Cardiac muscle cell (in vitro differentiated cells and primary cell): ENCODE measurements at regions not wholly inside any gene's neighbourhood (a gene's known extent, or its start where the extent isn't known, plus 50 kb on each side); places are given as distances from the start of the nearest gene placed in this dataset.

Source experiments
- DNase-seq, 2 donors: peaks; one replicate each; pipeline versions ENCODE4 v3.0.0 to v3.0.0-alpha.2; 2010 to 2017; ENCODE audit warnings: low read depth in 1 of 2, low spot score in 1 of 2
- H3K27ac ChIP-seq: fragments of 200-600 bp; sonication (generic); 2 replicates; pipeline ENCODE4 v1.5.1; 2016
- H3K27me3 ChIP-seq: fragments of 200-600 bp; sonication (generic); 2 replicates; pipeline ENCODE4 v1.6.0; 2016; ENCODE audit warnings: control low read depth
- H3K36me3 ChIP-seq: fragments of 200-600 bp; sonication (generic); 2 replicates; pipeline ENCODE4 v1.5.1; 2016; ENCODE audit warnings: control low read depth
- H3K4me1 ChIP-seq: fragments of 200-600 bp; sonication (generic); 2 replicates; pipeline ENCODE4 v1.8.1; 2017; ENCODE audit warnings: low read depth, mild to moderate bottlenecking, mixed run types
- H3K4me3 ChIP-seq: fragments of 200-600 bp; sonication (generic); 2 replicates; pipeline ENCODE4 v1.5.1; 2016; ENCODE audit warnings: mild to moderate bottlenecking
- H3K9me3 ChIP-seq: fragments of 200-600 bp; sonication (generic); 2 replicates; pipeline ENCODE4 v1.5.1; 2017; ENCODE audit warnings: low read depth, mild to moderate bottlenecking, control low read depth
- TF ChIP-seq, protein P1 (sequence below): IDR thresholded peaks from 2 replicates; pipeline ENCODE4 v1.5.1; 2012; ENCODE audit warnings: low read depth, mild to moderate bottlenecking, low read length

DNA sequence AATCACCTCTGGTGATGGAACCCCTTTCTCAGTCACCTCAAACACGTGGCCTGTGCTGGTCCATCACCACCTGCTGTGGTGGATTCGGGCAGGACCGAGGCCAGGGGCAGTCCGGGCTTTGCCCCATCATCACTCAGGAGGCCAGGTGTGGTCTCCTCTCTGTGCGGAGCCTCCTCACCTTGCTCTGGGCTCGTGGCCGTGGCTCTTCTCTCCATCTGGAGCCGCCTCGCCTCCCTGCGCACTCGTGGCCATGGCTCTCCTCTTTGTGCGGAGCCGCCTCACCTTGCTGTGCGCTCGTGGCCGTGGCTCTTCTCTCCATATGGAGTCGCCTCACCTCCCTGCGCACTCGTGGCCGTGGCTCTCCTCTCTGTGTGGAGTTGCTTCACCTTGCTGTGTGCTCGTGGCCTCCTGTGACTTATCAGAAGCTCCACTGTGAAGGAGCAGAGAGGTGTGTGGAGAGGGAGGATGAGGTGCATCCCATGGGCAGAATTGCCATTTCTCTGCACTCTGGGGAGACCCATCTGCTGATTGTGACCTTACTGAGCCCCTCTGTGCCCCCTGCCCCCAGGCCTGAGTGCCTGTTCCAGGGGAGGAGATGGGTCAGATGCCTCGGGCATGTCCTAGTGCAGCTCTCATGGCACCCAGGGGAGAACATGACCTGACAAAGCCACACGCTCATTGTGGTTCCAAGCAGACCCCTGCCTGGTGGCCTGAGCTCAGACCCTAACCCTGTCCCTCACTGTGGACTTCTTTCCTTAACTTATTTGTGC is 276.6 kb upstream of the IRX2 start:
- H3K27ac ChIP-seq, result no peak overlapping the region
- no peak overlapping the region for H3K4me3 ChIP-seq
- TF ChIP-seq, protein P1, sequence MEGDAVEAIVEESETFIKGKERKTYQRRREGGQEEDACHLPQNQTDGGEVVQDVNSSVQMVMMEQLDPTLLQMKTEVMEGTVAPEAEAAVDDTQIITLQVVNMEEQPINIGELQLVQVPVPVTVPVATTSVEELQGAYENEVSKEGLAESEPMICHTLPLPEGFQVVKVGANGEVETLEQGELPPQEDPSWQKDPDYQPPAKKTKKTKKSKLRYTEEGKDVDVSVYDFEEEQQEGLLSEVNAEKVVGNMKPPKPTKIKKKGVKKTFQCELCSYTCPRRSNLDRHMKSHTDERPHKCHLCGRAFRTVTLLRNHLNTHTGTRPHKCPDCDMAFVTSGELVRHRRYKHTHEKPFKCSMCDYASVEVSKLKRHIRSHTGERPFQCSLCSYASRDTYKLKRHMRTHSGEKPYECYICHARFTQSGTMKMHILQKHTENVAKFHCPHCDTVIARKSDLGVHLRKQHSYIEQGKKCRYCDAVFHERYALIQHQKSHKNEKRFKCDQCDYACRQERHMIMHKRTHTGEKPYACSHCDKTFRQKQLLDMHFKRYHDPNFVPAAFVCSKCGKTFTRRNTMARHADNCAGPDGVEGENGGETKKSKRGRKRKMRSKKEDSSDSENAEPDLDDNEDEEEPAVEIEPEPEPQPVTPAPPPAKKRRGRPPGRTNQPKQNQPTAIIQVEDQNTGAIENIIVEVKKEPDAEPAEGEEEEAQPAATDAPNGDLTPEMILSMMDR, result no peak
- no peak for DNase-seq
- no peaks in the 10 kb centered on the region for H3K9me3 ChIP-seq
- no peaks in the 10 kb centered on the region for H3K27me3 ChIP-seq
- no peaks in the 10 kb centered on the region for H3K4me1 ChIP-seq
- no peaks in the 10 kb centered on the region for H3K36me3 ChIP-seq

- Histone ChIP-seq H3K4me1 (no peaks in the 10 kb centered on the region), H3K27ac (no peak overlapping the region), H3K4me3 (no peak overlapping the region), H3K36me3 (no peaks in the 10 kb centered on the region), H3K9me3 (no peaks in the 10 kb centered on the region), H3K27me3 (no peaks in the 10 kb centered on the region)
- DNase-seq, result no peak
- TF ChIP-seq, protein P1, result no peak
Observed at GRCh38 chr5:3027185-3027865, 275.8 kb upstream of the IRX2 start.

DNA sequence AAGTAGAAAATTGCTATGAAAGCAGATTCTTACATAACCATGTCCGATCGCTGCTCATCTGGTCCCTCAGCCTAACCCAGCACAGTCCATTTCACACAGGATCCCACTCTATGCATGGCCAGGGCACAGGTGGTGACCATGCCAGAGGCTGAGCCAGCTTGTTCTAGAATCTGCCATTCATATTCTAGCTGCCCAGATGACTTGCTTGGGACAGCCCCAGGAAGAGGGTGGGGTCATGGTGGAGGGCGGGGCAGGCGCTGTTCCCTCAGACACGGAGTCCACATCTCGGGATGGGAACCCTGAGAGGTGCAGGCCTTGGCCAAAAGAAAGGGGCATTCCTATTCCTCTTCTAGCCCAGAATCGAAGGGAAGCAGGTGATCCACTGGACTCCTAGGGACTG is 275.2 kb upstream of the IRX2 start:
- no peak overlapping the region for H3K27ac ChIP-seq

GRCh38 chr5:3026099-3026498 is 274.6 kb upstream of the IRX2 start:
- Histone ChIP-seq H3K27ac (no peak overlapping the region), H3K4me1 (no peaks in the 10 kb centered on the region), H3K4me3 (no peak overlapping the region), H3K27me3 (no peaks in the 10 kb centered on the region), H3K9me3 (no peaks in the 10 kb centered on the region), H3K36me3 (no peaks in the 10 kb centered on the region)
- no peak for DNase-seq
- TF ChIP-seq, protein P1, result no peak

More for the DNA sequence above, 275.2 kb upstream of the IRX2 start:
- DNase-seq, result no peak
- Histone ChIP-seq H3K4me3 (no peak overlapping the region), H3K9me3 (no peaks in the 10 kb centered on the region), H3K27me3 (no peaks in the 10 kb centered on the region), H3K4me1 (no peaks in the 10 kb centered on the region), H3K36me3 (no peaks in the 10 kb centered on the region)
- TF ChIP-seq, protein P1, result no peak

DNA sequence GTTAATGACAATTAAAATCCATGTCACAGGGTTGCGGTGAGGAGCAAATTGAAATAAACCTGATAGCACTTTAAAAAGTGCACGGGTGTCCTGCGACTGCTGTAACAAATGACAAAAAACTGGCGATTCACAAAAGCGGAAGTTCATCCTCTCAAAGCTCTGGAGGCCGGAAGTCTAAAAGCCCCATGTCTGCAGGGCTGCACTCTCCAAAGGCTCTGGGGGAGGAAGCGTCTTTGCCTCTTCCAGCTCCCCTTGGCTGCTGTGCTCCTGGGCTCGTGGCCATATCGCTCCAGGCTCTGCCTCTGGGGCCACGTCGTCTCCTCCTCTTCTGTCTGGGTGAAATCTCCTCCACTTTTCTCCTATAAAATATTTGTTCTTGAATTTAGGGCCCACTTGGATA is 273.9 kb upstream of the IRX2 start:
- Histone ChIP-seq H3K9me3 (no peaks in the 10 kb centered on the region), H3K27me3 (no peaks in the 10 kb centered on the region), H3K4me3 (no peak overlapping the region), H3K4me1 (no peaks in the 10 kb centered on the region), H3K36me3 (no peaks in the 10 kb centered on the region), H3K27ac (no peak overlapping the region)
- DNase-seq, result no peak
- TF ChIP-seq, protein P1, result no peak
